Vagina (tissue), 2 donors: ENCODE measurements at regions not wholly inside any gene's neighbourhood (a gene's known extent, or its start where the extent isn't known, plus 50 kb on each side); places are given as distances from the start of the nearest gene placed in this dataset.
"Not testable (repeated sequence)": the region's sequence is repeated elsewhere in the genome, so short reads cannot be mapped to it uniquely, and the experiment has no call there.

ENCODE experiments used
- DNase-seq, 2 donors: peaks; one replicate each; pipeline ENCODE4 v3.0.0-alpha.2; 2017; ENCODE audit errors: extremely low spot score in 2 of 2
- H3K27ac ChIP-seq: fragments of 200-600 bp; sonication (generic); one replicate; pipeline ENCODE4 v1.5.1; 2019
- H3K27me3 ChIP-seq: fragments of 200-600 bp; sonication (generic); one replicate; pipeline ENCODE4 v1.5.1; 2019
- H3K36me3 ChIP-seq, 2 donors: fragments of 200-600 bp; sonication (generic); one replicate each; pipeline ENCODE4 v1.5.1; 2017 to 2019
- H3K4me1 ChIP-seq: fragments of 200-600 bp; sonication (generic); one replicate; pipeline ENCODE4 v1.5.1; 2019
- H3K4me3 ChIP-seq, 2 donors: fragments of 200-600 bp; sonication (generic); 1 replicate in 1 of 2; 2 replicates in 1 of 2; pipeline ENCODE4 v1.5.1; 2016 to 2019
- H3K9me3 ChIP-seq: fragments of 200-600 bp; sonication (generic); one replicate; pipeline ENCODE4 v1.5.1; 2019
- POLR2A ChIP-seq, 2 donors: fragments of 450-650 bp; IDR thresholded peaks; one replicate each; pipeline ENCODE4 v1.6.1; 2017; ENCODE audit warnings: antibody characterized with exemption in 2 of 2, mild to moderate bottlenecking in 2 of 2, moderate library complexity in 2 of 2
- POLR2AphosphoS5 ChIP-seq, 2 donors: sonication (generic); formaldehyde crosslinking; IDR thresholded peaks; one replicate each; pipeline ENCODE4 v1.9.0; 2017; ENCODE audit warnings: antibody characterized with exemption in 2 of 2, mild to moderate bottlenecking in 2 of 2, low read depth in 1 of 2; ENCODE audit not compliant: insufficient read depth in 1 of 2
- intact Hi-C: fragments of 100-400 bp; cut with DNase I; formaldehyde crosslinking; loops from one replicate; pipeline ENCODE4 v1.15.1; 2023
- TF ChIP-seq, protein P1 (sequence below), 3 experiments: fragments of 450-650 bp in 2 of 3; fragments of 200-600 bp in 1 of 3; sonication (generic) in 1 of 3; IDR thresholded peaks; one replicate each; pipeline ENCODE4 v1.5.1; 2017 to 2019; ENCODE audit warnings: antibody characterized with exemption in 3 of 3, mild to moderate bottlenecking in 2 of 3, moderate library complexity in 2 of 3

DNA sequence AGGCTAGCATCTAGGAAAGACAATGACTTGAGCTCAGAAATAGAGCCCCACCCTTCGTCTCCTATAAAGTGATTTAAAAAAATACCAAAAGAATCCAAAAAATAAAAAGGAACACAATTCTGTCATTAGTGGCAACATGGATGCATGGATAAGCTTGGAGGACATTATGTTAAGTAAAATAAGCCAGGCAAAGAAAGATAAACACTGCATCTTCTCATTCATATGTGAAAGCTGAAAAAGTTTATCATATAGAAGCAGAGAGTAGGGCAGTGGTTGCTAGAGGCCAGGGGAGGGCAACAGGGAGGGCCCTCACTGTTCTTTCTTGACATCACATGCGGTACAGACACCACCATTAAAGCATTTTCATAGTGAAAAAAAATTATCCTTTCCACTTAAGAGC lies 220.9 kb upstream of the TRPC7 start:
- Histone ChIP-seq H3K9me3 (no peaks in the 10 kb centered on the region), H3K4me3 (no peak overlapping the region), H3K4me1 (no peaks in the 10 kb centered on the region), H3K27ac (no peak overlapping the region), H3K27me3 (no peaks in the 10 kb centered on the region), H3K36me3 (no peaks in the 10 kb centered on the region)
- no peak for DNase-seq
- intact Hi-C loops: no loop called here
- TF ChIP-seq POLR2AphosphoS5 (IDR thresholded peaks at IDR 0.05; ENCODE audit: insufficient read depth in 1 of 2, low read depth in 1 of 2) (no peak), POLR2A (IDR thresholded peaks at IDR 0.05) (no peak)
- TF ChIP-seq, protein P1, sequence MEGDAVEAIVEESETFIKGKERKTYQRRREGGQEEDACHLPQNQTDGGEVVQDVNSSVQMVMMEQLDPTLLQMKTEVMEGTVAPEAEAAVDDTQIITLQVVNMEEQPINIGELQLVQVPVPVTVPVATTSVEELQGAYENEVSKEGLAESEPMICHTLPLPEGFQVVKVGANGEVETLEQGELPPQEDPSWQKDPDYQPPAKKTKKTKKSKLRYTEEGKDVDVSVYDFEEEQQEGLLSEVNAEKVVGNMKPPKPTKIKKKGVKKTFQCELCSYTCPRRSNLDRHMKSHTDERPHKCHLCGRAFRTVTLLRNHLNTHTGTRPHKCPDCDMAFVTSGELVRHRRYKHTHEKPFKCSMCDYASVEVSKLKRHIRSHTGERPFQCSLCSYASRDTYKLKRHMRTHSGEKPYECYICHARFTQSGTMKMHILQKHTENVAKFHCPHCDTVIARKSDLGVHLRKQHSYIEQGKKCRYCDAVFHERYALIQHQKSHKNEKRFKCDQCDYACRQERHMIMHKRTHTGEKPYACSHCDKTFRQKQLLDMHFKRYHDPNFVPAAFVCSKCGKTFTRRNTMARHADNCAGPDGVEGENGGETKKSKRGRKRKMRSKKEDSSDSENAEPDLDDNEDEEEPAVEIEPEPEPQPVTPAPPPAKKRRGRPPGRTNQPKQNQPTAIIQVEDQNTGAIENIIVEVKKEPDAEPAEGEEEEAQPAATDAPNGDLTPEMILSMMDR (IDR thresholded peaks at IDR 0.05): no peak

DNA sequence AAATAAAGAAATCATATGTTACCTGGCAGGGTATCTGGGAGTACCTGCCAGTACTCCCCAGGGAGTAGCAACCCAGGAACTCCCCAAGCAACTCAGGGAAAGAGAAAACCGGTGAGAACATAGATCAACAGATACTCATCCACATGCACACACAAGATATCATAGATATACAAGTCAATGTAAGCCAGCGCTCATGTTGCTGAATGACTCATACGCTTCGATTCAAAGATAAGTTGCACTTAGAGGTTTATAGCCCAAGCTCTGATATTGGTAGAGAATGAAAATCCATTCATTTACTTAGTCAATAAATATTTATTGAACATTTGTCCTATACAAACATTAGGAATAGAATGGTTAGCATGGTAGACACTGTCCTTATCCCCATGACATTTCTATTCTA lies 219.1 kb upstream of the TRPC7 start:
- Histone ChIP-seq H3K27me3 (no peaks in the 10 kb centered on the region), H3K9me3 (no peaks in the 10 kb centered on the region), H3K4me3 (no peak overlapping the region), H3K36me3 (no peaks in the 10 kb centered on the region), H3K4me1 (no peaks in the 10 kb centered on the region), H3K27ac (no peak overlapping the region)
- TF ChIP-seq POLR2AphosphoS5 (IDR thresholded peaks at IDR 0.05; ENCODE audit: insufficient read depth in 1 of 2, low read depth in 1 of 2) (no peak), POLR2A (IDR thresholded peaks at IDR 0.05) (no peak)
- TF ChIP-seq, protein P1 (IDR thresholded peaks at IDR 0.05): no peak
- intact Hi-C loops: no loop called here
- DNase-seq: no peak

DNA sequence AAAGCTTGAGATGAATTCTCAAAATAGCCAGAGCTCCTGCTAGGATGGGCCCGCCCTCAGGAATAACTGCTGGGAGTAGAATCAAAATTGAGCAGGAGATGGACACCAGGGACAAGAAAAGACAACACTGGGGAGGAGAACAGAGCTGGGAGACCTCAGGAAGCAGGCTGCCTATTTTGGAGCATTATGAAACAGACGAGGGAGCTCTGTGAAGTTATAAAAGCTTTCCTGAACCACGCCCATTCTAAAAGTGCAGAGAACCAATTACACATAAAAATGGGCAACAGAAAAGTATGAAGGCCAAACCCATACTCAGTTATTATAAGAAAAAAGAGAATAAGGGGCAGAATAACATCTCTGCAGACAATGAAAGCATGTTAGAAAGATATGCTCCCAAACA lies 213.9 kb upstream of the TRPC7 start:
- Histone ChIP-seq H3K36me3 (no peaks in the 10 kb centered on the region), H3K9me3 (no peaks in the 10 kb centered on the region), H3K27ac (no peak overlapping the region), H3K4me1 (no peaks in the 10 kb centered on the region), H3K4me3 (no peak overlapping the region), H3K27me3 (no peaks in the 10 kb centered on the region)
- TF ChIP-seq, protein P1 (IDR thresholded peaks at IDR 0.05): no peak
- intact Hi-C loops: no loop called here
- no peak for DNase-seq

DNA sequence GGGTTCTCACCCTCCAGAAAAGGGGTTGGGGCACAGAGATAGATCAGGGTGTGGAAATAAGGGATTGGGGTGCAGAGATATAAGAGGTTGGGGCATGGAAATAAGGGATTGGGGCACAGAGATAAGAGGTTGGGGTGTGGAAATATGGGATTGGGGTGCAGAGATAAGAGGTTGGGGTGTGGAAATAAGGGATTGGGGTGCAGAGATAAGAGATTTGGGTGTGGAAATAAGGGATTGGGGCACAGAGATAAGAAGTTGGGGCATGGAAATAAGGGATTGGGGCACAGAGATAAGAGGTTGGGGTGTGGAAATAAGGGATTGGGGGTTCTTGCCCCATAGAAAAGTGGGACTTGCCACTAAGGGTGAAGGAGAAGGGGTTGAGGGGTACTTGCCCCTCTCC lies 204.5 kb upstream of the TRPC7 start:
- intact Hi-C loops, DNase-seq, H3K27me3 ChIP-seq, H3K9me3 ChIP-seq, H3K27ac ChIP-seq, H3K36me3 ChIP-seq, H3K4me3 ChIP-seq, H3K4me1 ChIP-seq: not testable (repeated sequence)

DNA sequence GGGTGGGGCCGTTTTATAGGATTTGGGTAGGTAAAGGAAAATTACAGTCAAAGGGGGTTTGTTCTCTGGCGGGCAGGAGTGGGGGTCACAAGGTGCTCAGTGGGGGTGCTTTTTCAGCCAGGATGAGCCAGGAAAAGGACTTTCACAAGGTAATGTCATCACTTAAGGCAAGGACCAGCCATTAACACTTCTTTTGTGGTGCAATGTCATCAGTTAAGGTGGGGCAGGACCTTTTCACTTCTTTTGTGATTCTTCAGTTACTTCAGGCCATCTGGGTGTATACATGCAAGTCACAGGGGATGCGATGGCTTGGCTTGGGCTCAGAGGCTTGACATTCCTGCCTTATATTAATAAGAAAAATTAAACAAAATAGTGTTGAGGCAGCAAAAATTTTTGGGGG lies 200.1 kb upstream of the TRPC7 start:
- DNase-seq, H3K9me3 ChIP-seq, H3K4me3 ChIP-seq, H3K27me3 ChIP-seq, intact Hi-C loops, H3K27ac ChIP-seq, H3K4me1 ChIP-seq, H3K36me3 ChIP-seq: not testable (repeated sequence)

DNA sequence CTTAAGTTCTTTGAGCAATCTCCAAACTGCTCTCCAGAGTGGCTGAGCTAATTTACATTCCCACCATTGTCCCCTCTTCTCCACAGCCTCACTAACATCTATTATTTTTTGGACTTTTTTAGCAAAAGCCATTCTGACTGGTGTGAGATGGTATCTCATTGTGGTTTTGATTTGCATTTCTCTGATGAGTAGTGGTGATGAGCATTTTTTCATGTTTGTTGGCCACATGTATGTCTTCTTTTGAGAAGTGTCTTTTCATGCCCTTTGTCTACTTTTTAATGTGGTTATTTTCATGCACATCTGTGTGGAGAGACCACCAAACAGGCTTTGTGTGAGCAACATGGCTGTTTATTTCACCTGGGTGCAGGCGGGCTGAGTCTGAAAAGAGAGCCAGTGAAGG lies 199.7 kb upstream of the TRPC7 start:
- H3K9me3 ChIP-seq, H3K27me3 ChIP-seq, H3K36me3 ChIP-seq, DNase-seq, H3K27ac ChIP-seq, H3K4me1 ChIP-seq, intact Hi-C loops, H3K4me3 ChIP-seq: not testable (repeated sequence)

DNA sequence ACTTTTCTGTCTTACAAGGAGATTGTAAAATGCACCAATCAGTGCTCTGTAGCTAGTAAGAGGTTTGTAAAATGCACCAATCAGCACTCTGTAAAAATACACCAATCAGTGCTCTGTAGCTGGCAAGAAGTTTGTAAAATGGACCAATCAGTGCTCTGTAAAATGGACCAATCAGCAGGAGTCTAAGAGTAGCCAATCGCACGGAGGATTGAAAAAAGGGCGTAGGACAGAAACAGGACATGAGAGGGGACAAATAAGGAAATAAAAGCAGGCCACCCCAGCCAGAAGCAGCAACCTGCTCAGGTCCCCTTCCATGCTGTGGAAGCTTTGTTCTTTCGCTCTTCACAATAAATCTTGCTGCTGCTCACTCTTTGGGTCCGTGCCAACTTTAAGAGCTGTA lies 199.1 kb upstream of the TRPC7 start:
- H3K4me1 ChIP-seq, H3K36me3 ChIP-seq, H3K27me3 ChIP-seq, H3K9me3 ChIP-seq, H3K27ac ChIP-seq, intact Hi-C loops, H3K4me3 ChIP-seq, DNase-seq: not testable (repeated sequence)
